HG02938 (cell line): ENCODE measurements at regions not wholly inside any gene's neighbourhood (a gene's known extent, or its start where the extent isn't known, plus 50 kb on each side); places are given as distances from the start of the nearest gene placed in this dataset.

Experiments
- ATAC-seq: cut with Tn5 transposase; IDR thresholded peaks from one replicate; pipeline ENCODE4 v1.9.1; 2021; ENCODE audit warnings: mild to moderate bottlenecking, moderate library complexity; ENCODE audit not compliant: unreplicated experiment

- no peak for ATAC-seq
These were observed 72.3 kb downstream of the GMNC start for GRCh38 chr3:190790185-190790584.

- no peak for ATAC-seq
These were observed 75.6 kb downstream of the GMNC start for GRCh38 chr3:190786898-190787297.

GRCh38 chr3:190785047-190785446 is 77.4 kb downstream of the GMNC start:
- no peak for ATAC-seq

- ATAC-seq, result no peak
These were observed 82.0 kb downstream of the GMNC start for GRCh38 chr3:190780524-190780923.

- ATAC-seq, result no peak
These were observed 87.9 kb downstream of the GMNC start for GRCh38 chr3:190774633-190775032.

GRCh38 chr3:190773948-190774347 is 88.5 kb downstream of the GMNC start:
- no peak for ATAC-seq

GRCh38 chr3:190772831-190773230 is 89.7 kb downstream of the GMNC start:
- no peak for ATAC-seq

GRCh38 chr3:190768891-190769290 is 93.6 kb downstream of the GMNC start:
- no peak for ATAC-seq

- no peak for ATAC-seq
These were observed 94.6 kb downstream of the GMNC start for GRCh38 chr3:190767851-190768250.

GRCh38 chr3:190764231-190765134 is 98.0 kb downstream of the GMNC start:
- no peak for ATAC-seq

- no peak for ATAC-seq
These were observed 99.7 kb downstream of the GMNC start for GRCh38 chr3:190762801-190763200.

- ATAC-seq, result no peak
These were observed 114.9 kb downstream of the GMNC start for GRCh38 chr3:190747571-190747970.

GRCh38 chr3:190746986-190747385 is 115.5 kb downstream of the GMNC start:
- ATAC-seq, result no peak

- no peak for ATAC-seq
These were observed 116.0 kb downstream of the GMNC start for GRCh38 chr3:190746531-190746930.

- ATAC-seq, result no peak
These were observed 120.7 kb downstream of the GMNC start for GRCh38 chr3:190741788-190742187.

- ATAC-seq, result no peak
These were observed 122.8 kb downstream of the GMNC start for GRCh38 chr3:190739641-190740185.

GRCh38 chr3:190738636-190739155 is 123.8 kb downstream of the GMNC start:
- no peak for ATAC-seq

GRCh38 chr3:190737446-190737845 is 125.0 kb downstream of the GMNC start:
- ATAC-seq, result no peak

- no peak for ATAC-seq
These were observed 128.0 kb downstream of the GMNC start for GRCh38 chr3:190734490-190734889.

- no peak for ATAC-seq
These were observed 128.8 kb downstream of the GMNC start for GRCh38 chr3:190733591-190734146.

- no peak for ATAC-seq
These were observed 130.9 kb downstream of the GMNC start for GRCh38 chr3:190731596-190731995.
